ENCODE measurements at regions not wholly inside any gene's neighbourhood (a gene's known extent, or its start where the extent isn't known, plus 50 kb on each side); places are given as distances from the start of the nearest gene placed in this dataset.
A peak's percentile ranks its signal among the peaks of the same experiment; 100 is the strongest.
"Not testable (repeated sequence)": the region's sequence is repeated elsewhere in the genome, so short reads cannot be mapped to it uniquely, and the experiment has no call there.

DNA sequence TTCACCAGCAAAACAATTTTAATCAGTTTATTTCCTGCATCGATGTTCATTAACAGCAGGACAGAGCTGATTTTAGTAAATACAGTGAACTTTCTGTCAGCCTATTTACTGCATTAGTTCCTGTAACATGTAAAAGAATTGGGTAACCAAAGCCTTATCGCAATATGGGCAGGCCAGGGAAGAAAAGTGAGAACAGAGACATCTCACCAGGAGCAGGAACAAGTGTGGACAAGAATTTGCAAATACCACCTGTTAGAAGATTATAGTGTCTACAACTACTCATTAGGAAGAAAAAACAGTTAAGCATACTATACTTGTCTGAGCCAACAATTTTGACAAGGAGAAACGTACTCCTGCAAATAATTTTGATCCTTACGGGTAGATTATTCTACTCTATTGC is 1293.9 kb downstream of the PLA2G4A start:
- DNase-seq = no peak

- DNase-seq = no peak
Observed at GRCh38 chr1:188127507-188127906, 1298.8 kb downstream of the PLA2G4A start.

DNA sequence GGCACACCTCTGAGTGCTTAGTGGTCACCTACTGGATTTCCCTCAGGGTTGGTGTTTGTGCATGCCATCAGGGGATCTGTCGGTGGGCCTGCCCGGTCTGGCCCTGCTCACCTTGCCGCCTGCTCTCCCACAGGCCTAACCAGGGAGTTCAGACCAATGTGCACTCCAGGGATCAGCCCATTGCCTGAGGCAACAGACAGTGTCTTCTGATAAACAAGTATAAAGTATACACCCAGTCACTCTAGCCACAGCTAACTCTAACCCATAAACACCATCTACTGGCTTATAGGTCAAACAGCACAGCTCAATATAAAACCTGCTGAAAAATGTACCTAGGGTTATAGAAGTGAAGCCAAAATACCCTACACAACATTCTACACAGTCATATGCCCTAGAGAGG is 1300.0 kb downstream of the PLA2G4A start:
- DNase-seq = no peak

GRCh38 chr1:188129856-188130838 is 1301.4 kb downstream of the PLA2G4A start:
- no peak for DNase-seq

DNA sequence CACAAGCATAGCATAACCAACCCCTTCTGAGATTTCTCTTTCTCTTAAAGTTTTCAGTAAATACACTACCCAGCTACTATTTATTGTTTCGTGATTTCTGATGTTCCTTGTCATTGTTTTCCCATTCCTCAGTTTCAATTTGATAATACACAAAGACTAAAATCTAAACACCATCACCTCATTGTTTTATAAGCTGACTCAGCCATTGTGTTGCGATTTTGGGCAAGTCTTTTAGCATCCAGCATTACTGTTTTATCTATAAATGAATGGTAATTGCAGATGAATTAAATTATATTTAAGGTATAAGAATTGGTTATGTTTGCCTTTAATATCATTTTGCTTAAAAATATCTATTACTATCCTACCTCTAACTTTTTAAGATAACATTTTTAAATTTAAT is 1308.5 kb downstream of the PLA2G4A start:
- no peak for DNase-seq

DNA sequence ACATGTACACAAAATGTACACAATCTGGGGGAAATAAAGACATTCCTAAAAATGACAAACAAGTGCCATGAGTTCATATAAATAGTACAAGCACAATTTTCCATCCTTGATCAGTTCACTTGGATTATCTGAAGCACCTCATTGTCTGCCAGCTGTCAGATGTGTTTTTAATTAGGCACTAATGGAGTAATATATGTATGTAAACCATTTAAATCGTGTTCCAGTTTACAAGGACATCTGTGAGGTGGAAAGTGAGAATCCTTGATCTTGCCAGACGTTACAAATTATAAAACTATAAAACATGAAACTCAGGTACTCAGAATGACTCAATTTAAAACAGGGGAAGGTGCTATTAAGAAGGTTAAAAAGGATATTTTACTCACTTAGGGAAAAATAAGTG is 1312.2 kb downstream of the PLA2G4A start:
- peak; percentile 69 for DNase-seq

- no peak for DNase-seq
Observed at GRCh38 chr1:188154196-188154595, 1325.4 kb downstream of the PLA2G4A start.

DNA sequence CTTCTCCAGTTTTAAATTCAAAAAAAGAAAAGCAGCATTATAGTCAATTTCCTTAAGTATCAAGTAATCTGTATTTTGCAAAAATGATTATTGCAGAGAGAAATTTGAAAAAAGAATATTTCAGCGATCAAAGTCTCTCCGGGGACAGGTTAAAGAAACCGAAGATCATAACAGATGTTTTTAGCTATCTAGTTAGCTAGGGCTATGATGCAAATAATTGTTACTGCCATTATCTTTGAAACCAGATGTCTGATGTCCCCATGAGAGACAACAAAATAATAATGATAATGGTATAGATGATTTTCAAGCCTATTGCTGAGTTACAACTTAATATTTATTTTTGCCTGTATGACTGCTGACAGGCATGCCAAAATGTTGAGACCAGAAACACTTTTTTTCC is 1326.0 kb downstream of the PLA2G4A start:
- no peak for DNase-seq

GRCh38 chr1:188155261-188155660 is 1326.5 kb downstream of the PLA2G4A start:
- peak; percentile 28 for DNase-seq

GRCh38 chr1:188164459-188164858 is 1335.7 kb downstream of the PLA2G4A start:
- no peak for DNase-seq

DNA sequence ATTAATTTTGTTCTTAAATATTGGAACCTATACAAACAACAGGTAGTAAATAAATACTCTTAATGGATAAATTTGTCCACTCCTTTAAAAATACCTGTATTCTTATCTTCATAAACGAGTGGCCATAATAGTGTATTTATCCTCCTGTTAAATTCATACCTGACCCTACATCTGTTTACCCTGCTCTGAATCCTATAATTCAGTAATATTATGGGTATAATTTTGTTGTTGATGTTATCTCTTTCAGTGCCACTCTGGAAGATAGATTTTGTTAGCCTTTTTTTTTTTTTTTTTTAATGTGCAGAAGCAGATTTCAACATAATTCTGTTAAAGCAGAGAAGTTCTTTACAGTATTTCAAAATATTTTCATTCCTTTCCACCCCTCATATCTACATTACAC is 1337.9 kb downstream of the PLA2G4A start:
- no peak for DNase-seq

GRCh38 chr1:188169971-188170370 is 1341.2 kb downstream of the PLA2G4A start:
- no peak for DNase-seq

GRCh38 chr1:188170411-188170810 is 1341.7 kb downstream of the PLA2G4A start:
- DNase-seq = no peak

DNA sequence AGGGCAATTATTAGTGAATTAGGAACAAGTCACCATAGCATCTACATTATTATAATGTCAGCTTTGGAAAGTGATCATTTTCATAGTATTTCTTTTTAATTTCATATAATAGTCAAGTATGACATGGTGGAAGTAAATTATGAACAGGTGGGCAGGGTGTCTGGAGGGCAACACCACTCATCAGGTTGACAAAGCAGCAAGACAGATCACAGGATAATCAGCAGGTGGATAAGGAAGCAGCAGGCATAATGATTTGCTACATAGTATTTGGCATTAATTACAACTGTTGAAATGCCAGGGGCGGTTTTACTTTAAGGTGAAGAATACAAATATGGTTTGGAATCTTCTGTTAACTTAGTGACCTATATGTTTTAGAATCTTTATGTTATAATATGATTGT is 1342.2 kb downstream of the PLA2G4A start:
- no peak for DNase-seq

DNA sequence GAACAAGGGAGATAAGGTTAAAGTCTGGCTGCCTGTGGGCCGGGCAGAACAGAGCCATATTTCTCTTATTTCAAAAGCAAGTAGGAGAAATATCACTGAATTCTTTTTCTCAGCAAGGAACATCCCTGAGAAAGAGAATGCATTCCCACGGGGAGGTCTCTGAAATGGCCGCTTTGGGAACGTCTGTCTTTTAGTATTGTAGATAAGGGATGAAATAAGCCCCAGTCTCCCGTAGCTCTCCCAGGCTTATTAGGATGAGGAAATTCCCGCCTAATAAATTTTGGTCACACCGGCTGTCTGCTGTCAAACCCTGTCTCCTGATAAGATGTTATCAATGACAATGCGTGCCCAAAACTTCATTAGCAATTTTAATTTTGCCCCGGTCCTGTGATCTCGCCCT is 1353.3 kb downstream of the PLA2G4A start:
- not testable (repeated sequence) for DNase-seq

DNA sequence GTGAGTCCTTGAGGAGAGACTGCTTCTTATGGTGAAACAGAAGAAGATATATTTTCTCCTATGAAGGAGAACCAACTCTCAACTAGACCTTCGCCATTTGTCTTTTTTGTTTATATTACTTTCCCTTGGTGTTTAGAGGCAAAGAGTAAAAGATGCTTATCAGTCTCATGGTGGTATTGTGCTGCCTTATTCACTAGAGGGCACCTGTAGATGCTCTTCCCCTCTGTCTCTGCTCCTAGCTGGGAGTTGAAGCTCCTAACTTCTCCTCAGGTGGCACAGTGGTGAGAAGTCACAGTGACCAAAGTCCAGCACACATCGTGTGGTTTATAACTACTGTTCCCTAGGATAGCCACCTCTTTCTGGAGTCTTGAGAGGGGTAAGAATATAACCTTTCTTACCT is 1359.6 kb downstream of the PLA2G4A start:
- DNase-seq = no peak

- DNase-seq = no peak
Observed at GRCh38 chr1:188194916-188195315, 1366.2 kb downstream of the PLA2G4A start.

GRCh38 chr1:188218289-188218688 is 1389.5 kb downstream of the PLA2G4A start:
- DNase-seq = no peak

GRCh38 chr1:188220051-188220450 is 1391.3 kb downstream of the PLA2G4A start:
- DNase-seq = no peak

- DNase-seq = no peak
Observed at GRCh38 chr1:188224263-188224662, 1395.5 kb downstream of the PLA2G4A start.

DNA sequence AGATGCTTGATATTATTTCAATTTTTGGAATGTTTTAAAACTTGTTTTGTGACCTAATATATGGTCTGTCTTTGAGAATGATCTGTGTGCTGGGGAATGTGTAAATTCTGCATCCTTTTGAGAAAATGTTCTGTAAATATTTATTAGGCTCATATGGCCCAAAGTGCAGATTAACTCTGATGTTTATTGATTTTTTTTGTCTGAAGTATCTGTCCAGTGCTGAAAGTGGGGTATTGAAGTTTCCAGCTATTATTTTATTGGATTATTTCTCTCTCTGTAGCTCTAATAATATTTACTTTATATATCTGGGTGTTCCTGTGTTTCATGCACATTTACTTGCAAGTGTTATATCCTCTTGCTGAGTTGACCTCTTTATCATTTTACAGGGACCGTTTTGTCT is 1397.2 kb downstream of the PLA2G4A start:
- no peak for DNase-seq

GRCh38 chr1:188228623-188229022 is 1399.9 kb downstream of the PLA2G4A start:
- no peak for DNase-seq

DNA sequence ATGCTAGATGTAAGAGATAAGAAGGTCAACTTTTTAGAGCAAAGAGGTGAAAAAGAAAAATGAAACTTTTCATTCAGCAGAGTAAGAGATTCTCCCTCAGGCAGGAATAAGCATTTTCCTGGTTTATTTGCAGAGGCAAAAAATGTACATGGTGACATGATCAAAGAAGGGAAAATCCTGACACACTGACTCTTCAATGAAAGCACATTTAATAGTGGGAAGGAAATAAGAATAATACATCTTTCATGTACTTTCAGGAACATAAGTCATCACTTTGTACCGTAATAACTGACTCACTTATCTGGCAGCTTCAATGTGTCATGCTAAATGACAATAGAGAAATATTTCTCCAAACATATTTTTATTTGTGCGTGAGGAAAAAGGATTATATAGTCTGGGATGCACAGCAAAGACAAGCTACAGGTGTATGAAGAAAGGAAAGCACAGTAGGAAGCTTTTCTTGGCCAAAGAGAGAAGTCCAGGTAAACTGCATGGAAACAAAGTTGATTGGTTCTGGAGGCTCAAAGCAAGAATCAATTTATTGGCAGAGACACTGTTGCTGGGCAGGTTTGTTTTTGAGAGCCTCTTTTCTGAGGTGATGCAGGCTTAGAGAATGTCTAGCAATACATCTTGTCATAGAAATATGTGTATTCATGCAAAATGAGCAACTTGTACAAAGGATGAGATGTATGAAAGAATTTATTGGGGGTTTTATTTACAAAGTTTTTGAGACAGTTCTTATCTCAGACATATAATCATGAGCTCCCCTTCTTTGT is 1409.0 kb downstream of the PLA2G4A start:
- no peak for DNase-seq
